Ishikawa (cell line): ENCODE measurements at regions not wholly inside any gene's neighbourhood (a gene's known extent, or its start where the extent isn't known, plus 50 kb on each side); places are given as distances from the start of the nearest gene placed in this dataset.

ENCODE experiments used
- CEBPB ChIP-seq: IDR thresholded peaks from 2 replicates; pipeline ENCODE4 v1.6.1; 2012
- CREB1 ChIP-seq: IDR thresholded peaks from 2 replicates; pipeline ENCODE4 v1.6.1; 2012; ENCODE audit warnings: low read depth
- EGR1 ChIP-seq: IDR thresholded peaks from 2 replicates; pipeline ENCODE4 v1.6.1; 2012
- EP300 ChIP-seq: IDR thresholded peaks from 2 replicates; pipeline ENCODE4 v1.6.1; 2012; ENCODE audit warnings: borderline replicate concordance
- FOXM1 ChIP-seq: IDR thresholded peaks from 2 replicates; pipeline ENCODE4 v1.6.1; 2012; ENCODE audit warnings: low read depth, borderline replicate concordance
- RAD21 ChIP-seq: IDR thresholded peaks from 2 replicates; pipeline ENCODE4 v1.6.1; 2012; ENCODE audit warnings: low read depth
- REST ChIP-seq: IDR thresholded peaks from 2 replicates; pipeline ENCODE4 v1.6.1; 2012; ENCODE audit warnings: low read depth, mild to moderate bottlenecking
- YY1 ChIP-seq: IDR thresholded peaks from 2 replicates; pipeline ENCODE4 v1.6.1; 2012; ENCODE audit warnings: low read depth
- ZBTB7A ChIP-seq: IDR thresholded peaks from 2 replicates; pipeline ENCODE4 v1.6.1; 2012; ENCODE audit warnings: low read depth

GRCh38 chr3:102017784-102018183 is 168.5 kb downstream of the NFKBIZ start:
- TF ChIP-seq REST, result no peak
- no peak for TF ChIP-seq YY1
- no peak for TF ChIP-seq CEBPB
- TF ChIP-seq EP300, result no peak
- TF ChIP-seq FOXM1, result no peak
- TF ChIP-seq CREB1, result no peak
- TF ChIP-seq EGR1, result no peak
- no peak for TF ChIP-seq RAD21
- no peak for TF ChIP-seq ZBTB7A
